CD14-positive monocyte (primary cell): ENCODE measurements at regions not wholly inside any gene's neighbourhood (a gene's known extent, or its start where the extent isn't known, plus 50 kb on each side); places are given as distances from the start of the nearest gene placed in this dataset.

Source experiments
- DNase-seq, 3 donors: peaks; one replicate each; pipeline ENCODE4 v3.0.0-alpha.2; 2011 to 2022
- H2AFZ ChIP-seq: 2 replicates; pipeline ENCODE4 v1.6.0; 2012; ENCODE audit warnings: mild to moderate bottlenecking, low read depth, low read length, inconsistent platforms; ENCODE audit not compliant: insufficient read depth, poor library complexity, severe bottlenecking
- H3K27ac ChIP-seq, 2 donors: 1 replicate in 1 of 2; 2 replicates in 1 of 2; pipeline ENCODE4 v1.5.1; 2012 to 2013; ENCODE audit warnings: low read length in 2 of 2, control low read depth in 1 of 2, inconsistent platforms in 1 of 2, low read depth in 1 of 2, mild to moderate bottlenecking in 1 of 2
- H3K27me3 ChIP-seq, 2 donors: one replicate each; pipeline versions ENCODE4 v1.6.0 to v1.6.1; 2011 to 2013; ENCODE audit warnings: low read length in 2 of 2; ENCODE audit not compliant: control insufficient read depth in 2 of 2, insufficient read depth in 2 of 2
- H3K36me3 ChIP-seq, 2 donors: replicated peaks in 1 of 2; 1 replicate in 1 of 2; 2 replicates in 1 of 2; pipeline versions ENCODE4 v1.5.1 to v1.6.1; 2012 to 2013; ENCODE audit warnings: low read length in 2 of 2, control low read depth in 1 of 2, inconsistent platforms in 1 of 2, mild to moderate bottlenecking in 1 of 2; ENCODE audit not compliant: insufficient read depth in 2 of 2, control insufficient read depth in 1 of 2
- H3K4me1 ChIP-seq, 2 donors: 1 replicate in 1 of 2; 2 replicates in 1 of 2; pipeline versions ENCODE4 v1.5.1 to v1.6.1; 2012 to 2013; ENCODE audit warnings: low read length in 2 of 2, control low read depth in 1 of 2, inconsistent platforms in 1 of 2, mild to moderate bottlenecking in 1 of 2, moderate library complexity in 1 of 2; ENCODE audit not compliant: insufficient read depth in 2 of 2, control insufficient read depth in 1 of 2
- H3K4me2 ChIP-seq: replicated peaks from 2 replicates; pipeline ENCODE3; 2012; ENCODE audit warnings: low read length, moderate library complexity, mild to moderate bottlenecking; ENCODE audit not compliant: poor library complexity, severe bottlenecking; ENCODE audit errors: extremely low read depth
- H3K4me3 ChIP-seq, 3 experiments: fragments of 200-600 bp in 1 of 3; sonication (generic) in 1 of 3; replicated peaks in 1 of 3; 1 replicate in 2 of 3; 2 replicates in 1 of 3; pipeline ENCODE4 v1.5.1; 2011 to 2013; ENCODE audit warnings: low read length in 3 of 3, mild to moderate bottlenecking in 3 of 3, control low read depth in 2 of 3, low read depth in 2 of 3, inconsistent platforms in 1 of 3, moderate library complexity in 1 of 3
- H3K79me2 ChIP-seq: 2 replicates; pipeline ENCODE4 v1.6.0; 2012; ENCODE audit warnings: mild to moderate bottlenecking, control low read depth, inconsistent platforms, low read length, moderate library complexity; ENCODE audit not compliant: insufficient read depth
- H3K9ac ChIP-seq: 2 replicates; pipeline ENCODE4 v1.6.0; 2017; ENCODE audit warnings: low read length, mild to moderate bottlenecking; ENCODE audit not compliant: insufficient read depth, poor library complexity, severe bottlenecking
- H3K9me3 ChIP-seq, 2 donors: replicated peaks in 1 of 2; 1 replicate in 1 of 2; 2 replicates in 1 of 2; pipeline versions ENCODE4 v1.5.1 to v1.6.1; 2012 to 2013; ENCODE audit warnings: low read length in 2 of 2, control low read depth in 1 of 2; ENCODE audit not compliant: control insufficient read depth in 1 of 2, insufficient read depth in 1 of 2
- H4K20me1 ChIP-seq: 2 replicates; pipeline ENCODE4 v1.6.0; 2012; ENCODE audit warnings: mild to moderate bottlenecking, low read length, control low read depth, moderate library complexity; ENCODE audit not compliant: insufficient read depth
- H3K27ac Mint-ChIP-seq, 7 donors: one replicate each; pipeline ENCODE4 v1.8.0; 2020; ENCODE audit warnings: mild to moderate bottlenecking in 7 of 7, mixed read lengths in 7 of 7, moderate library complexity in 6 of 7, inconsistent platforms in 2 of 7
- H3K27me3 Mint-ChIP-seq, 3 donors: one replicate each; pipeline ENCODE4 v1.8.0; 2021 to 2022; ENCODE audit warnings: low read depth in 3 of 3, mild to moderate bottlenecking in 3 of 3, mixed read lengths in 3 of 3, moderate library complexity in 3 of 3, inconsistent platforms in 1 of 3
- H3K36me3 Mint-ChIP-seq, 2 donors: one replicate each; pipeline ENCODE4 v1.8.0; 2020; ENCODE audit warnings: mixed read lengths in 2 of 2, inconsistent platforms in 1 of 2, mild to moderate bottlenecking in 1 of 2
- H3K4me1 Mint-ChIP-seq: one replicate; pipeline ENCODE4 v1.8.0; 2020; ENCODE audit warnings: mild to moderate bottlenecking, mixed read lengths
- H3K4me3 Mint-ChIP-seq, 2 donors: one replicate each; pipeline ENCODE4 v1.8.0; 2020; ENCODE audit warnings: mild to moderate bottlenecking in 2 of 2, mixed read lengths in 2 of 2, moderate library complexity in 1 of 2
- H3K9me3 Mint-ChIP-seq, 7 donors: one replicate each; pipeline ENCODE4 v1.8.0; 2020 to 2022; ENCODE audit warnings: mixed read lengths in 7 of 7, mild to moderate bottlenecking in 6 of 7, moderate library complexity in 6 of 7, inconsistent platforms in 2 of 7
- CTCF ChIP-seq: fragments of 200-600 bp; IDR thresholded peaks from one replicate; pipeline ENCODE4 v1.8.0; 2022; ENCODE audit warnings: antibody characterized with exemption, mild to moderate bottlenecking
- WGBS: methylation state at CpG from one replicate; pipeline ENCODE4 v1.1.5; 2013; ENCODE audit warnings: missing lambda C conversion rate; ENCODE audit not compliant: insufficient coverage; 5-methylcytosine and 5-hydroxymethylcytosine counted together
- intact Hi-C, 2 donors: fragments of 100-400 bp; cut with micrococcal nuclease; formaldehyde crosslinking; loops; one replicate each; pipeline versions ENCODE4 v1.15.0 to v1.15.1; 2023

GRCh38 chr12:24116548-24116947 is 167.1 kb upstream of the SOX5 start:
- H3K9ac ChIP-seq, result no peak overlapping the region
- no peaks in the 10 kb centered on the region for H3K4me1 ChIP-seq
- no peak overlapping the region for H3K4me3 Mint-ChIP-seq
- no peaks in the 10 kb centered on the region for H3K27me3 Mint-ChIP-seq
- no peak for TF ChIP-seq CTCF
- no CpG with 5 or more reads among the region's 1 CpG for WGBS
- H3K9me3 ChIP-seq, result no peaks in the 10 kb centered on the region
- peaks cover 0 to 2% (median 0%) of the 10 kb centered on the region in 7 donors for H3K9me3 Mint-ChIP-seq
- H3K79me2 ChIP-seq, result no peaks in the 10 kb centered on the region
- no peak overlapping the region for H3K27ac ChIP-seq
- H3K4me2 ChIP-seq, result no peak overlapping the region
- no peaks in the 10 kb centered on the region for H3K4me1 Mint-ChIP-seq
- no peaks in the 10 kb centered on the region for H3K36me3 Mint-ChIP-seq
- H4K20me1 ChIP-seq, result no peaks in the 10 kb centered on the region
- H3K27me3 ChIP-seq, result no peaks in the 10 kb centered on the region
- no peak overlapping the region for H3K27ac Mint-ChIP-seq
- no peak overlapping the region for H2AFZ ChIP-seq
- H3K36me3 ChIP-seq, result no peaks in the 10 kb centered on the region
- intact Hi-C loops, result no loop called here
- no peak overlapping the region for H3K4me3 ChIP-seq
- no peak for DNase-seq

- WGBS, result 100% methylated on average over 2 of the region's 2 CpGs
- Histone ChIP-seq H4K20me1 (no peaks in the 10 kb centered on the region), H2AFZ (no peak overlapping the region), H3K27ac (no peak overlapping the region), H3K4me3 (no peak overlapping the region), H3K36me3 (no peaks in the 10 kb centered on the region), H3K9me3 (no peaks in the 10 kb centered on the region), H3K4me2 (no peak overlapping the region), H3K27me3 (no peaks in the 10 kb centered on the region), H3K9ac (no peak overlapping the region), H3K79me2 (no peaks in the 10 kb centered on the region), H3K4me1 (no peaks in the 10 kb centered on the region)
- H3K27me3 Mint-ChIP-seq, result no peaks in the 10 kb centered on the region
- H3K27ac Mint-ChIP-seq, result no peak overlapping the region
- H3K4me3 Mint-ChIP-seq, result no peak overlapping the region
- DNase-seq, result no peak
- H3K4me1 Mint-ChIP-seq, result no peaks in the 10 kb centered on the region
- H3K9me3 Mint-ChIP-seq, result peaks cover 0 to 2% (median 0%) of the 10 kb centered on the region in 7 donors
- no peak for TF ChIP-seq CTCF
- no peaks in the 10 kb centered on the region for H3K36me3 Mint-ChIP-seq
- intact Hi-C loops, result no loop called here
These were observed 164.2 kb upstream of the SOX5 start for GRCh38 chr12:24113701-24114100.
